Natural killer cell (primary cell): ENCODE measurements at regions not wholly inside any gene's neighbourhood (a gene's known extent, or its start where the extent isn't known, plus 50 kb on each side); places are given as distances from the start of the nearest gene placed in this dataset.

Source experiments
- ATAC-seq, 3 donors: fragments of 150-1000 bp in 2 of 3; fragments of 200-7000 bp in 1 of 3; cut with Tn5 transposase; 1 replicate in 1 of 3; 2 replicates in 2 of 3; pipeline ENCODE4 v1.10.0; 2021; ENCODE audit warnings: mild to moderate bottlenecking in 2 of 3, moderate library complexity in 2 of 3
- DNase-seq, 2 donors: peaks; one replicate each; pipeline versions ENCODE4 v3.0.0 to v3.0.0-alpha.2; 2013 to 2021; ENCODE audit warnings: mixed read lengths in 1 of 2
- H3K27ac ChIP-seq: one replicate; pipeline ENCODE4 v1.5.1; 2013; ENCODE audit warnings: mild to moderate bottlenecking, low read length
- H3K27me3 ChIP-seq: one replicate; pipeline ENCODE4 v1.6.1; 2013; ENCODE audit warnings: low read length; ENCODE audit not compliant: control insufficient read depth, insufficient read depth
- H3K36me3 ChIP-seq: one replicate; pipeline ENCODE4 v1.6.1; 2013; ENCODE audit warnings: low read length; ENCODE audit not compliant: control insufficient read depth, insufficient read depth
- H3K4me1 ChIP-seq: one replicate; pipeline ENCODE4 v1.6.1; 2013; ENCODE audit warnings: low read length; ENCODE audit not compliant: control insufficient read depth, insufficient read depth
- H3K4me3 ChIP-seq: one replicate; pipeline ENCODE4 v1.5.1; 2013; ENCODE audit warnings: low read length
- H3K9me3 ChIP-seq: one replicate; pipeline ENCODE4 v1.6.1; 2013; ENCODE audit warnings: low read length; ENCODE audit not compliant: control insufficient read depth, insufficient read depth
- H3K27ac Mint-ChIP-seq, 2 donors: one replicate each; pipeline ENCODE4 v1.8.0; 2022; ENCODE audit warnings: mild to moderate bottlenecking in 2 of 2, mixed read lengths in 2 of 2, moderate library complexity in 1 of 2
- H3K27me3 Mint-ChIP-seq, 2 donors: one replicate each; pipeline ENCODE4 v1.8.0; 2022; ENCODE audit warnings: low read depth in 2 of 2, mixed read lengths in 2 of 2
- H3K36me3 Mint-ChIP-seq: one replicate; pipeline ENCODE4 v1.8.0; 2022; ENCODE audit warnings: mixed read lengths
- H3K4me1 Mint-ChIP-seq, 2 donors: one replicate each; pipeline ENCODE4 v1.8.0; 2022; ENCODE audit warnings: mixed read lengths in 2 of 2
- H3K4me3 Mint-ChIP-seq: one replicate; pipeline ENCODE4 v1.8.0; 2022; ENCODE audit warnings: mild to moderate bottlenecking, moderate library complexity, mixed read lengths
- H3K9me3 Mint-ChIP-seq, 2 donors: one replicate each; pipeline ENCODE4 v1.8.0; 2022; ENCODE audit warnings: mixed read lengths in 2 of 2
- CTCF ChIP-seq: fragments of 200-600 bp; IDR thresholded peaks from one replicate; pipeline ENCODE4 v1.8.0; 2022; ENCODE audit warnings: antibody characterized with exemption
- WGBS: methylation state at CpG from one replicate; pipeline ENCODE4 v1.1.7; 2013; ENCODE audit warnings: missing lambda C conversion rate; ENCODE audit not compliant: insufficient coverage; 5-methylcytosine and 5-hydroxymethylcytosine counted together
- intact Hi-C: fragments of 100-400 bp; cut with micrococcal nuclease; formaldehyde crosslinking; loops from one replicate; pipeline ENCODE4 v1.14.2; 2022

- Mint-ChIP-seq H3K27me3 (no peaks in the 10 kb centered on the region), H3K36me3 (no peaks in the 10 kb centered on the region), H3K9me3 (peaks cover 0 to 2% of the 10 kb centered on the region in 2 donors), H3K4me3 (no peak overlapping the region), H3K4me1 (no peaks in the 10 kb centered on the region), H3K27ac (no peak overlapping the region)
- 84% methylated on average over 6 of the region's 6 CpGs for WGBS
- no peak for ATAC-seq
- Histone ChIP-seq H3K9me3 (no peaks in the 10 kb centered on the region), H3K27ac (no peak overlapping the region), H3K27me3 (no peaks in the 10 kb centered on the region), H3K4me1 (no peaks in the 10 kb centered on the region), H3K36me3 (no peaks in the 10 kb centered on the region), H3K4me3 (no peak overlapping the region)
- TF ChIP-seq CTCF, result no peak
- no peak for DNase-seq
- intact Hi-C loops, result no loop called here
These were observed 610.6 kb upstream of the TSPY4 start for GRCh38 chrY:8726616-8727015.

GRCh38 chrY:8729971-8730370 lies 607.3 kb upstream of the TSPY4 start:
- no peak for TF ChIP-seq CTCF
- Mint-ChIP-seq H3K27ac (no peak overlapping the region), H3K36me3 (no peaks in the 10 kb centered on the region), H3K4me1 (no peaks in the 10 kb centered on the region), H3K27me3 (no peaks in the 10 kb centered on the region), H3K4me3 (no peak overlapping the region), H3K9me3 (peaks cover 0 to 2% of the 10 kb centered on the region in 2 donors)
- Histone ChIP-seq H3K9me3 (no peaks in the 10 kb centered on the region), H3K36me3 (no peaks in the 10 kb centered on the region), H3K4me1 (no peaks in the 10 kb centered on the region), H3K4me3 (no peak overlapping the region), H3K27ac (no peak overlapping the region), H3K27me3 (no peaks in the 10 kb centered on the region)
- no peak for DNase-seq
- 64% methylated on average over 9 of the region's 9 CpGs for WGBS
- no peak for ATAC-seq
- intact Hi-C loops, result no loop called here

- Mint-ChIP-seq H3K9me3 (no peaks in the 10 kb centered on the region), H3K36me3 (no peaks in the 10 kb centered on the region), H3K4me1 (no peaks in the 10 kb centered on the region), H3K4me3 (no peak overlapping the region), H3K27ac (no peak overlapping the region), H3K27me3 (no peaks in the 10 kb centered on the region)
- TF ChIP-seq CTCF, result no peak
- ATAC-seq (no peak), DNase-seq (no peak)
- 89% methylated on average over 20 of the region's 21 CpGs for WGBS
- Histone ChIP-seq H3K4me3 (no peak overlapping the region), H3K9me3 (no peaks in the 10 kb centered on the region), H3K27me3 (no peaks in the 10 kb centered on the region), H3K27ac (no peak overlapping the region), H3K4me1 (no peaks in the 10 kb centered on the region), H3K36me3 (no peaks in the 10 kb centered on the region)
- intact Hi-C loops, result no loop called here
These were observed 595.8 kb upstream of the TSPY4 start for GRCh38 chrY:8741343-8742069.

- no peaks in the 10 kb centered on the region for H3K27me3 Mint-ChIP-seq
- no peaks in the 10 kb centered on the region for H3K9me3 Mint-ChIP-seq
- H3K36me3 ChIP-seq, result no peaks in the 10 kb centered on the region
- intact Hi-C loops, result no loop called here
- WGBS, result 68% methylated on average over 7 of the region's 7 CpGs
- H3K9me3 ChIP-seq, result no peaks in the 10 kb centered on the region
- no peaks in the 10 kb centered on the region for H3K4me1 Mint-ChIP-seq
- ATAC-seq (no peak), DNase-seq (no peak)
- H3K27me3 ChIP-seq, result no peaks in the 10 kb centered on the region
- H3K4me3 Mint-ChIP-seq, result no peak overlapping the region
- no peak overlapping the region for H3K27ac Mint-ChIP-seq
- H3K4me3 ChIP-seq, result no peak overlapping the region
- H3K27ac ChIP-seq, result no peak overlapping the region
- no peak for TF ChIP-seq CTCF
- H3K36me3 Mint-ChIP-seq, result no peaks in the 10 kb centered on the region
- no peaks in the 10 kb centered on the region for H3K4me1 ChIP-seq
These were observed 573.1 kb upstream of the TSPY4 start for GRCh38 chrY:8764184-8764583.
